ENCODE measurements at regions not wholly inside any gene's neighbourhood (a gene's known extent, or its start where the extent isn't known, plus 50 kb on each side); places are given as distances from the start of the nearest gene placed in this dataset.

DNA sequence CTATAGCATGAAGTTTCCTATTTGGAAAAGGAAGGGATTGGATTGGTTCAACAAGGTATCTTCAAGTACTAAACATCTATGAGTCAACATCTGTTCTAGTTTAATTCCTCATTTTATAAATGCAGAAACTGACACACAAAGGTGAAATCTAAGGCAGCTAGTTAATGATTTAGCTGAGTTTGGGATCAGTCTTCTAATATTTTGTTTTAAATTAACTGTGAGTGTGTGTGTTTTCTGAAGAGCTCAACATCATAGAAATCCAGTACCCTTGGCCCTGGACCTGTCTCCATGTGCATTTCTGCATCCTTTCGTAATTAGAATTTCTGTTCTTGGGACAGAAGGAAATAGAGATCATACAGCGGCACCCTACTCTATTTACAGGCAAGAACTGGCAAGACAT, 105.9 kb downstream of the RGS2 start:
- H3K4me1 ChIP-seq (ENCODE audit: control insufficient read depth, extremely low read depth, insufficient read depth, low read length): no peaks in the 10 kb centered on the region
- dilution Hi-C loops (cut with MboI; ENCODE audit: extremely low pct_ligation_motif_present, low sequenced_read_pairs): no loop called here
- no peak overlapping the region for H3K27ac ChIP-seq (ENCODE audit: insufficient read depth, low read depth, low read length)
- no peak for TF ChIP-seq EZH2 (IDR thresholded peaks at IDR 0.05; ENCODE audit: borderline replicate concordance, low read depth, low read length, severe bottlenecking)
- TF ChIP-seq, protein P1, sequence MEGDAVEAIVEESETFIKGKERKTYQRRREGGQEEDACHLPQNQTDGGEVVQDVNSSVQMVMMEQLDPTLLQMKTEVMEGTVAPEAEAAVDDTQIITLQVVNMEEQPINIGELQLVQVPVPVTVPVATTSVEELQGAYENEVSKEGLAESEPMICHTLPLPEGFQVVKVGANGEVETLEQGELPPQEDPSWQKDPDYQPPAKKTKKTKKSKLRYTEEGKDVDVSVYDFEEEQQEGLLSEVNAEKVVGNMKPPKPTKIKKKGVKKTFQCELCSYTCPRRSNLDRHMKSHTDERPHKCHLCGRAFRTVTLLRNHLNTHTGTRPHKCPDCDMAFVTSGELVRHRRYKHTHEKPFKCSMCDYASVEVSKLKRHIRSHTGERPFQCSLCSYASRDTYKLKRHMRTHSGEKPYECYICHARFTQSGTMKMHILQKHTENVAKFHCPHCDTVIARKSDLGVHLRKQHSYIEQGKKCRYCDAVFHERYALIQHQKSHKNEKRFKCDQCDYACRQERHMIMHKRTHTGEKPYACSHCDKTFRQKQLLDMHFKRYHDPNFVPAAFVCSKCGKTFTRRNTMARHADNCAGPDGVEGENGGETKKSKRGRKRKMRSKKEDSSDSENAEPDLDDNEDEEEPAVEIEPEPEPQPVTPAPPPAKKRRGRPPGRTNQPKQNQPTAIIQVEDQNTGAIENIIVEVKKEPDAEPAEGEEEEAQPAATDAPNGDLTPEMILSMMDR (IDR thresholded peaks at IDR 0.05; ENCODE audit: extremely low read depth in 1 of 2, insufficient read depth in 1 of 2, low read depth in 1 of 2, low read length in 2 of 2): no peak
- TF ChIP-seq POLR2AphosphoS5 (IDR thresholded peaks at IDR 0.05; ENCODE audit: insufficient read depth, low read depth, low read length): no peak
- TF ChIP-seq POLR2A (IDR thresholded peaks at IDR 0.05; ENCODE audit: low read depth, low read length): no peak
- TF ChIP-seq FOS (IDR thresholded peaks at IDR 0.05; ENCODE audit: borderline replicate concordance, insufficient read depth, low read length): no peak
- no peaks in the 10 kb centered on the region for H3K9me1 ChIP-seq (replicated peaks; ENCODE audit: control insufficient read depth, extremely low read depth, insufficient read depth, low read length)
- BruUV-seq (replicated peaks): no TSS peak
- no peak overlapping the region for H3K4me3 ChIP-seq (replicated peaks in 1 of 3; ENCODE audit: insufficient read depth in 1 of 3, low read depth in 1 of 3, low read length in 3 of 3)
- H3K4me2 ChIP-seq (ENCODE audit: insufficient read depth, low read length): no peak overlapping the region
- no peak overlapping the region for H2AFZ ChIP-seq (ENCODE audit: low read depth, low read length)
- no peak overlapping the region for H3K9ac ChIP-seq (replicated peaks; ENCODE audit: extremely low read depth, insufficient read depth, low read length)
- H3K9me3 ChIP-seq (replicated peaks; ENCODE audit: control insufficient read depth, insufficient read depth, low read length): no peaks in the 10 kb centered on the region
- H3K79me2 ChIP-seq (ENCODE audit: control insufficient read depth, insufficient read depth, low read length): no peaks in the 10 kb centered on the region
- DNase-seq (ENCODE audit: low read depth, low spot score): no peak
- no peaks in the 10 kb centered on the region for H4K20me1 ChIP-seq (replicated peaks; ENCODE audit: control insufficient read depth, extremely low read depth, insufficient read depth, low read length)
- POLR2A ChIA-PET: no interaction called here
- CTCF ChIA-PET: interaction anchor here (1.1 to 1.2 kb wide), 3 partner anchors 16 to 108 kb away, joined by 3 to 5 read pairs (median 5); no protein-coding TSS in a partner anchor
- FAIRE-seq: no peak
- no peaks in the 10 kb centered on the region for H3K27me3 ChIP-seq (ENCODE audit: control insufficient read depth in 2 of 2, insufficient read depth in 2 of 2, low read length in 2 of 2)
- intact Hi-C loops (cut with micrococcal nuclease): no loop called here
- no peaks in the 10 kb centered on the region for H3K36me3 ChIP-seq (ENCODE audit: control insufficient read depth in 2 of 2, extremely low read depth in 1 of 2, insufficient read depth in 2 of 2, low read length in 2 of 2)

DNA sequence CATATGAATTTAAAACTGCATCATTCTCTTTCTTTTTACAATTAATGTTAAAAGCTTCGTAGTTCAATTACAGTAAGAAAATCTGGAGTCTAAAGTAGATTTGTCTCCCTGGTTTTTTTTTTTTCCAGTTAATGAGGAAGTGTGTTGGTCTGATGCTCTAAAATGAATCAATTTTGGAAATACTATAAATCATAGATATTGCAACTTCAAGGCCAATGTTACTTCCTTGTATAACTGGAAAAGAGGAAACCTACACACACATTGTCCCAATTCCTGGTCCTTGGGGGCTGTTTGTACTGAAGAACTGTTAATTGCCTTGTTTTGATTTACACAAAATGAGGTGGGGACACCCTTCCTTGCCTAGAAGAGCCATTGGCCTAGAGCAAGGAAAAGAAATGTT, 107.2 kb downstream of the RGS2 start:
- Histone ChIP-seq H3K4me2 (ENCODE audit: insufficient read depth, low read length) (no peak overlapping the region), H3K4me3 (replicated peaks in 1 of 3; ENCODE audit: insufficient read depth in 1 of 3, low read depth in 1 of 3, low read length in 3 of 3) (no peak overlapping the region), H3K27me3 (ENCODE audit: control insufficient read depth in 2 of 2, insufficient read depth in 2 of 2, low read length in 2 of 2) (no peaks in the 10 kb centered on the region), H3K9me1 (replicated peaks; ENCODE audit: control insufficient read depth, extremely low read depth, insufficient read depth, low read length) (no peaks in the 10 kb centered on the region), H3K79me2 (ENCODE audit: control insufficient read depth, insufficient read depth, low read length) (no peaks in the 10 kb centered on the region), H3K9me3 (replicated peaks; ENCODE audit: control insufficient read depth, insufficient read depth, low read length) (no peaks in the 10 kb centered on the region), H2AFZ (ENCODE audit: low read depth, low read length) (no peak overlapping the region), H3K36me3 (ENCODE audit: control insufficient read depth in 2 of 2, extremely low read depth in 1 of 2, insufficient read depth in 2 of 2, low read length in 2 of 2) (no peaks in the 10 kb centered on the region), H3K4me1 (ENCODE audit: control insufficient read depth, extremely low read depth, insufficient read depth, low read length) (no peaks in the 10 kb centered on the region), H3K27ac (ENCODE audit: insufficient read depth, low read depth, low read length) (no peak overlapping the region), H4K20me1 (replicated peaks; ENCODE audit: control insufficient read depth, extremely low read depth, insufficient read depth, low read length) (no peaks in the 10 kb centered on the region), H3K9ac (replicated peaks; ENCODE audit: extremely low read depth, insufficient read depth, low read length) (no peak overlapping the region)
- POLR2A ChIA-PET: no interaction called here
- BruUV-seq (replicated peaks): no TSS peak
- intact Hi-C loops (cut with micrococcal nuclease): no loop called here
- FAIRE-seq (no peak), DNase-seq (ENCODE audit: low read depth, low spot score) (no peak)
- no peak for TF ChIP-seq EZH2 (IDR thresholded peaks at IDR 0.05; ENCODE audit: borderline replicate concordance, low read depth, low read length, severe bottlenecking)
- dilution Hi-C loops (cut with MboI; ENCODE audit: extremely low pct_ligation_motif_present, low sequenced_read_pairs): no loop called here
- CTCF ChIA-PET: interaction anchor here (1.0 to 1.8 kb wide), 2 partner anchors 14 to 103 kb away, joined by 4 to 5 read pairs; no protein-coding TSS in a partner anchor

Measured in endothelial cell of umbilical vein (primary cell).